ENCODE measurements at regions not wholly inside any gene's neighbourhood (a gene's known extent, or its start where the extent isn't known, plus 50 kb on each side); places are given as distances from the start of the nearest gene placed in this dataset.

- Histone ChIP-seq H3K56ac (ENCODE audit: insufficient read length, low read depth, low read length) (no peak overlapping the region), H3K4ac (ENCODE audit: low read depth, low read length) (no peak overlapping the region), H2BK5ac (ENCODE audit: insufficient read length, low read length) (no peak overlapping the region), H2BK20ac (ENCODE audit: low read depth, low read length, poor library complexity, severe bottlenecking) (no peak overlapping the region), H3K4me1 (ENCODE audit: insufficient read depth, low read length) (peaks cover 10% of the 10 kb centered on the region; the same call in 1 of the 2 replicates), H3T11ph (ENCODE audit: low read length) (no peak overlapping the region), H4K5ac (ENCODE audit: insufficient read length, low read depth, low read length) (no peak overlapping the region), H2AFZ (ENCODE audit: low read length) (no peak overlapping the region), H3K23me2 (ENCODE audit: insufficient read length, low read depth, low read length, poor library complexity, severe bottlenecking) (no peaks in the 10 kb centered on the region), H4K20me1 (ENCODE audit: control insufficient read depth, insufficient read depth, insufficient read length) (no peaks in the 10 kb centered on the region), H3K9me3 (ENCODE audit: control insufficient read depth, low read depth, low read length) (no peaks in the 10 kb centered on the region), H3K9ac (ENCODE audit: extremely low read depth, insufficient read length, low read length) (no peak overlapping the region), H4K8ac (replicated peaks; ENCODE audit: insufficient read length, low read depth, low read length) (no peak overlapping the region), H4K91ac (ENCODE audit: insufficient read length, low read depth, low read length) (no peak overlapping the region), H3K14ac (ENCODE audit: insufficient read depth, low read length) (no peak overlapping the region), H3K79me1 (ENCODE audit: insufficient read depth, low read depth, low read length, poor library complexity, severe bottlenecking) (no peaks in the 10 kb centered on the region), H3K79me2 (ENCODE audit: insufficient read depth, low read length) (no peaks in the 10 kb centered on the region), H2AK5ac (ENCODE audit: insufficient read length, low read length) (no peak overlapping the region), H2BK15ac (ENCODE audit: low read depth, low read length) (no peak overlapping the region), H2BK12ac (ENCODE audit: insufficient read length, low read depth, low read length) (no peak overlapping the region), H3K23ac (ENCODE audit: insufficient read length, low read depth, low read length) (no peak overlapping the region), H3K27ac (ENCODE audit: insufficient read length, low read depth, low read length) (no peak overlapping the region), H3K18ac (ENCODE audit: insufficient read length, low read depth, low read length) (no peak overlapping the region), H3K4me2 (ENCODE audit: insufficient read depth, insufficient read length, low read length) (no peak overlapping the region), H2BK120ac (ENCODE audit: low read depth, low read length, poor library complexity, severe bottlenecking) (no peak overlapping the region), H3K27me3 (ENCODE audit: insufficient read depth, low read length) (no peaks in the 10 kb centered on the region)
- Mint-ChIP-seq H3K9me3 (peaks cover 19 to 22% of the 10 kb centered on the region in 2 experiments), H3K27me3 (ENCODE audit: low read depth) (peaks cover 23% of the 10 kb centered on the region), H3K36me3 (ENCODE audit: insufficient read depth in 1 of 3, low read depth in 3 of 3) (peaks cover 10 to 23% (median 12%) of the 10 kb centered on the region in 3 experiments; a peak in 6 of 7 replicates), H3K4me3 (no peak overlapping the region), H3K27ac (no peak overlapping the region; a peak in 2 of 7 replicates), H3K4me1 (peaks cover 49 to 54% of the 10 kb centered on the region in 2 experiments)
- no peak for TF ChIP-seq CTCF (conservative IDR thresholded peaks at IDR 0.05)
- DNase-seq: peak; percentile 45
- WGBS (ENCODE audit: extremely low coverage, insufficient read length, low lambda C conversion rate): no CpG with 5 or more reads among the region's 3 CpGs
Observed at GRCh38 chr4:78720204-78720603, 55.9 kb upstream of the BMP2K start.
